ENCODE measurements at regions not wholly inside any gene's neighbourhood (a gene's known extent, or its start where the extent isn't known, plus 50 kb on each side); places are given as distances from the start of the nearest gene placed in this dataset.

DNA sequence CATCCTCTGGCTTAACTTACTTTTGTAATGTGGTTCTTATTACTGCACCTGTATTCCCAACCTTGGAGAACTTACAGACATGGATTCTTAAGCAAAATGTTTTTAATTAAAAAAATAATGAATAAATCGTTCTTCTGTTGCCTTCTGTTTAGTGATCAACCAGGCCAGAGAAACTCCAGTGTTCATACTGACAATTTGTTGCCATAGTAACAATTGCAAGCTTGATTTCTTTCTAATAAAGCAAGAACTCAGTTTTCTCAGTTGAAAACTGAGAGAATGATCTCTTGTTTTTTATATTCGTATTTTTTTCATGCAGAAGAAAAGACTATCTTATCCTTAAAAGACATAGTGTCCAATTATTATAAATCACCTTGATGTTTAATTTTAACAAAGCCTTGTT is 106.5 kb upstream of the LMNTD1 start:
- TF ChIP-seq POLR2AphosphoS5 (IDR thresholded peaks at IDR 0.05; ENCODE audit: low read depth, low read length): no peak
- TF ChIP-seq, protein P1, sequence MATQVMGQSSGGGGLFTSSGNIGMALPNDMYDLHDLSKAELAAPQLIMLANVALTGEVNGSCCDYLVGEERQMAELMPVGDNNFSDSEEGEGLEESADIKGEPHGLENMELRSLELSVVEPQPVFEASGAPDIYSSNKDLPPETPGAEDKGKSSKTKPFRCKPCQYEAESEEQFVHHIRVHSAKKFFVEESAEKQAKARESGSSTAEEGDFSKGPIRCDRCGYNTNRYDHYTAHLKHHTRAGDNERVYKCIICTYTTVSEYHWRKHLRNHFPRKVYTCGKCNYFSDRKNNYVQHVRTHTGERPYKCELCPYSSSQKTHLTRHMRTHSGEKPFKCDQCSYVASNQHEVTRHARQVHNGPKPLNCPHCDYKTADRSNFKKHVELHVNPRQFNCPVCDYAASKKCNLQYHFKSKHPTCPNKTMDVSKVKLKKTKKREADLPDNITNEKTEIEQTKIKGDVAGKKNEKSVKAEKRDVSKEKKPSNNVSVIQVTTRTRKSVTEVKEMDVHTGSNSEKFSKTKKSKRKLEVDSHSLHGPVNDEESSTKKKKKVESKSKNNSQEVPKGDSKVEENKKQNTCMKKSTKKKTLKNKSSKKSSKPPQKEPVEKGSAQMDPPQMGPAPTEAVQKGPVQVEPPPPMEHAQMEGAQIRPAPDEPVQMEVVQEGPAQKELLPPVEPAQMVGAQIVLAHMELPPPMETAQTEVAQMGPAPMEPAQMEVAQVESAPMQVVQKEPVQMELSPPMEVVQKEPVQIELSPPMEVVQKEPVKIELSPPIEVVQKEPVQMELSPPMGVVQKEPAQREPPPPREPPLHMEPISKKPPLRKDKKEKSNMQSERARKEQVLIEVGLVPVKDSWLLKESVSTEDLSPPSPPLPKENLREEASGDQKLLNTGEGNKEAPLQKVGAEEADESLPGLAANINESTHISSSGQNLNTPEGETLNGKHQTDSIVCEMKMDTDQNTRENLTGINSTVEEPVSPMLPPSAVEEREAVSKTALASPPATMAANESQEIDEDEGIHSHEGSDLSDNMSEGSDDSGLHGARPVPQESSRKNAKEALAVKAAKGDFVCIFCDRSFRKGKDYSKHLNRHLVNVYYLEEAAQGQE (IDR thresholded peaks at IDR 0.05; ENCODE audit: insufficient read depth in 1 of 2, low read depth in 2 of 2, low read length in 2 of 2): no peak
- no peak for TF ChIP-seq TAF1 (IDR thresholded peaks at IDR 0.05; ENCODE audit: borderline replicate concordance, insufficient read depth, low read length)
- TF ChIP-seq SIN3A (IDR thresholded peaks at IDR 0.05; ENCODE audit: borderline replicate concordance, insufficient read depth, low read length): no peak
- no peak for TF ChIP-seq FOXP2 (optimal IDR thresholded peaks at IDR 0.05; ENCODE audit: borderline replicate concordance, extremely low read depth, extremely low read length, insufficient read depth)

DNA sequence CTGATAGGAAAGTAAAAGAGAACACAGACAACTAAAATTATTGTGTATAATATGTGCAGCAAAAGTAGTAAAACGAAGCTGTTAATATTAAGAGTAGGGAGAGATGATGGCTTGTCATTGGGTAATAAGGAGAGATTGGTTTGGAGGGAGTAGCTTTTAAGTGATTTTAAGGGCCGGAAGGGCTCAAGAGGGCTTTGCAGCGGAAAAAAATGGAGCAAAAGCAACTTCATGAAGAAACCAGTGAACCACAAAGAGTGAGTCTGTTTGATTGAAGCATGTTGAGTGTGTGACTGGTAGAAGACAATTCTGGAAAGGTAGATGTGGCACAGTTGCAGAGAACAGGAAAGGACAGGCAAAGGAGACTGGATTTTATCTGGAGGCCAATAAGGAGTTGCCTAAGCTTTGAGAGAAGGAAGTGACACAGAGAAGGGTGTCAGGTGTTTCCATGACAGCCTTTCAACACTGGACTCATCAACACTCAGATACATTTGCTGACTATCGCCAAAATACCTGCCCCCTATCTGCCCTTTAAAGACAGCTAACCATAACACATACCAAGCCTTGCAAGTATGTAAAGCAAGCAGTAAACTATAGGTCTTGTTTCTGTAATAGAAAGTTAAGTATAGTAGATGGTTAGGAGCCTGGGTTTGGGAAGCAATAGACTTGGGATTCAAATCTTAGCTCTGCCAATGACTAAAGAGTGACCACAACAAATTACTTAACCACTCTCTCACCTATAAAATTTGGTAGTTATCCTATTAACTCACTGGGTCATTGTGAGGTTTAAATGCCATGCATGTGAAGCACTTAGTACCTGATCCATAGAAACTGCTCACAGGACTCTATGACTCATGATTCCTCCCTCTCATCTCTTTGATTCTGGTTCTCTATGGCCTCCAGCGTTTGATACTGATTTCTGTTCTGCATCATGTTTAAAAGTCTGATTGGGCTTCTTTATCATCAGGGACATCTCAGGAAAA is 117.3 kb upstream of the LMNTD1 start:
- TF ChIP-seq, protein P1 (IDR thresholded peaks at IDR 0.05; ENCODE audit: insufficient read depth in 1 of 2, low read depth in 2 of 2, low read length in 2 of 2): no peak
- TF ChIP-seq TAF1 (IDR thresholded peaks at IDR 0.05; ENCODE audit: borderline replicate concordance, insufficient read depth, low read length) (no peak), SIN3A (IDR thresholded peaks at IDR 0.05; ENCODE audit: borderline replicate concordance, insufficient read depth, low read length) (no peak), POLR2AphosphoS5 (IDR thresholded peaks at IDR 0.05; ENCODE audit: low read depth, low read length) (no peak), FOXP2 (optimal IDR thresholded peaks at IDR 0.05; ENCODE audit: borderline replicate concordance, extremely low read depth, extremely low read length, insufficient read depth) (no peak)

DNA sequence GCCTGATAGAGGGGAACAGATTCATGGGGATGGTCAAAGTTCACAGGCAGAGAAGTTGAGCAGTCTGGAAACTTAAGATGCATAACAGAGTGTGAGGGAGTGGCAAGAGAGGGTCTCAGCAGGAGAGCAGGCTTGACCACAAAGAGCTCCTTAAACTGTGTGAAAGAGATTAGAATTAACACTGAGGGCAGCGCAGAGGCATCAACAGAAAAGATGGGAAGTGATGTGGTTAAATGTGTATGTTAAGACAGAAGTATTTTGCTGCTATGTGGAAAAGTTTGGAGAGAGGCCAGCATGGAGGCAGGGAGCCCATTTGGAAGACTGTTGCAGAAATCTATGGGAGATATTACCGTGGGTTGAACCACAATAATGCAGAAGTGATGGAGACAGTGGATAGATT is 122.7 kb upstream of the LMNTD1 start:
- no peak for TF ChIP-seq SIN3A (IDR thresholded peaks at IDR 0.05; ENCODE audit: borderline replicate concordance, insufficient read depth, low read length)
- TF ChIP-seq TAF1 (IDR thresholded peaks at IDR 0.05; ENCODE audit: borderline replicate concordance, insufficient read depth, low read length): no peak
- TF ChIP-seq POLR2AphosphoS5 (IDR thresholded peaks at IDR 0.05; ENCODE audit: low read depth, low read length): no peak
- TF ChIP-seq, protein P1 (IDR thresholded peaks at IDR 0.05; ENCODE audit: insufficient read depth in 1 of 2, low read depth in 2 of 2, low read length in 2 of 2): no peak
- no peak for TF ChIP-seq FOXP2 (optimal IDR thresholded peaks at IDR 0.05; ENCODE audit: borderline replicate concordance, extremely low read depth, extremely low read length, insufficient read depth)

DNA sequence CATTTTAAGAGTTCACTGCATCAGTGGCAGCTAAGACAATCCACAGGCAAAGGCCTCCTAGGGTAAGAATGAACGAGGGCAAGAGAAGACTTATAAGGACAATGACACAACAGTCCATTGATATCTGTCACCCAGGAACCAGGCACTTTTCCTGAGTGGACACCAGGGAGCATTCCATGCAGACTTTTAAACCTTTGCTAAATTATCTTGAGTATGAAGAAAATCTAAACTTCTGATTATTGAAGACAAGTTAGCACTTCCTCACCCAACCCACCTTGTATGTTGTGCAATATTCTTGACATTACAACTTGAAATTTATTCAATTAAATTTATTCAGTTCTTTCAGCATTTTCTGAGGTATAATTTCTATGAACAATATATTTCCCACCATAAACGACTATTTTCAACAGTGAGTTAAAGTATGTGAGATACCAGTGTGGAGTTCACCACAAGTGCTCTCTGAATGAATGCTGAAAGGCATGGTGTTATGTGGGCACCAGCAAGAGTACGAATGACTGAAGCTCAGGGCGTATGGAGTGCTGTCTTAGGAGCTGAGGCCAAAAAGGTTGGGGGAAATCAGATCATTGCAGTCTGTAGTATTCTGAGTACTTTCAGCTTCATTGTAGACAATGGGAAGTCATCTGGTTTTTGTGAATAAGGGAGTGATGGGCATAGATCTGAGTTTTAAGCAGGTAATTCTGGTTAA is 124.3 kb upstream of the LMNTD1 start:
- TF ChIP-seq SIN3A (IDR thresholded peaks at IDR 0.05; ENCODE audit: borderline replicate concordance, insufficient read depth, low read length): no peak
- TF ChIP-seq, protein P1 (IDR thresholded peaks at IDR 0.05; ENCODE audit: insufficient read depth in 1 of 2, low read depth in 2 of 2, low read length in 2 of 2): no peak
- TF ChIP-seq TAF1 (IDR thresholded peaks at IDR 0.05; ENCODE audit: borderline replicate concordance, insufficient read depth, low read length): no peak
- TF ChIP-seq POLR2AphosphoS5 (IDR thresholded peaks at IDR 0.05; ENCODE audit: low read depth, low read length): no peak
- TF ChIP-seq FOXP2 (optimal IDR thresholded peaks at IDR 0.05; ENCODE audit: borderline replicate concordance, extremely low read depth, extremely low read length, insufficient read depth): no peak
